Kidney epithelial cell (primary cell): ENCODE measurements at regions not wholly inside any gene's neighbourhood (a gene's known extent, or its start where the extent isn't known, plus 50 kb on each side); places are given as distances from the start of the nearest gene placed in this dataset.

Experiments
- DNase-seq: peaks from one replicate; pipeline ENCODE4 v3.0.0-alpha.2; 2010; ENCODE audit warnings: low read depth
- H3K27me3 ChIP-seq: 2 replicates; pipeline ENCODE4 v1.6.0; 2011; ENCODE audit warnings: low read length; ENCODE audit not compliant: control insufficient read depth, insufficient read depth
- H3K36me3 ChIP-seq: 2 replicates; pipeline ENCODE4 v1.5.1; 2011; ENCODE audit warnings: low read length; ENCODE audit not compliant: control insufficient read depth, insufficient read depth
- H3K4me3 ChIP-seq: 2 replicates; pipeline ENCODE4 v1.5.1; 2011; ENCODE audit warnings: low read depth, mild to moderate bottlenecking, control low read depth, low read length
- TF ChIP-seq, protein P1 (sequence below): IDR thresholded peaks from 2 replicates; pipeline ENCODE4 v1.5.1; 2011; ENCODE audit warnings: mild to moderate bottlenecking, moderate library complexity, low read length, control low read depth, inconsistent platforms; ENCODE audit not compliant: insufficient read depth, poor library complexity, severe bottlenecking

DNA sequence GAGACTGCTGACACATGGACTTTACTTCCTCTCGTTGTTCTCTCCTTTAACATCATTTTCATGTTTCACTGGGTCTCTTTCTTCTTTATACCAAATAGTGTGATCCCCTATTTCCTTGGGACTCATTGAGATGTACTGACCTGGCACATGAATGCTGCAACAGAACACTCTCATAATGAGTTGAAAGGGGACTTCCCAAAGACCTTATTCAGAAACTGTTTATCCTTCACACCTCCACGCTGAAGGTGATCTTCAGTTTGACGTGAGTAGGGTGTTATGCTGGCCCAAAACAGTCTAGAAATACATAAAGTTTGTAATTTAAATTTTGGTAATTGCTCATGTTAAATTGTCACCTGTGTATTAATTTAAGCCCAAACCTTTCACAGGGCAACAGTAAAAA lies 1096.8 kb upstream of the GYPC start:
- Histone ChIP-seq H3K27me3 (no peaks in the 10 kb centered on the region), H3K4me3 (no peak overlapping the region), H3K36me3 (no peaks in the 10 kb centered on the region)
- TF ChIP-seq, protein P1, sequence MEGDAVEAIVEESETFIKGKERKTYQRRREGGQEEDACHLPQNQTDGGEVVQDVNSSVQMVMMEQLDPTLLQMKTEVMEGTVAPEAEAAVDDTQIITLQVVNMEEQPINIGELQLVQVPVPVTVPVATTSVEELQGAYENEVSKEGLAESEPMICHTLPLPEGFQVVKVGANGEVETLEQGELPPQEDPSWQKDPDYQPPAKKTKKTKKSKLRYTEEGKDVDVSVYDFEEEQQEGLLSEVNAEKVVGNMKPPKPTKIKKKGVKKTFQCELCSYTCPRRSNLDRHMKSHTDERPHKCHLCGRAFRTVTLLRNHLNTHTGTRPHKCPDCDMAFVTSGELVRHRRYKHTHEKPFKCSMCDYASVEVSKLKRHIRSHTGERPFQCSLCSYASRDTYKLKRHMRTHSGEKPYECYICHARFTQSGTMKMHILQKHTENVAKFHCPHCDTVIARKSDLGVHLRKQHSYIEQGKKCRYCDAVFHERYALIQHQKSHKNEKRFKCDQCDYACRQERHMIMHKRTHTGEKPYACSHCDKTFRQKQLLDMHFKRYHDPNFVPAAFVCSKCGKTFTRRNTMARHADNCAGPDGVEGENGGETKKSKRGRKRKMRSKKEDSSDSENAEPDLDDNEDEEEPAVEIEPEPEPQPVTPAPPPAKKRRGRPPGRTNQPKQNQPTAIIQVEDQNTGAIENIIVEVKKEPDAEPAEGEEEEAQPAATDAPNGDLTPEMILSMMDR = no peak
- DNase-seq = no peak

DNA sequence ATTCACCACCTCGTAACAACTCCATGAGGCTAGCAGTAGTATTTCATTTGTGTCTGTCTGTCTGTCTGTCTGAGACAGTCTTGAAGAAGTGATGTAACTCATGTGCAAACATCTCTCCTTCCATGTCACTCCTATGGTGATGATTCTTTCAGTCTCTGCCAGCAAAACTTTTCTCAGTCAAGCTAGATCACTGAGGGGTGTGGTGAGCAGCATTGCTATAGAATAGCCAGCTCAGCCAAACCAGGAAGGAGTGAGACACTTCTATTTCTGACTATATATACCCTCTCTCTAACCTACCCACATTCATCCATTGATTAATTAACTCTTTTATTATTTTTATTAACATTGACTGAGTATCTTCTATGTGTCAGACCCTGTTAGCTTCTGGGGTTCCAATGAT lies 1095.1 kb upstream of the GYPC start:
- Histone ChIP-seq H3K4me3 (no peak overlapping the region), H3K27me3 (no peaks in the 10 kb centered on the region), H3K36me3 (no peaks in the 10 kb centered on the region)
- no peak for DNase-seq
- TF ChIP-seq, protein P1 = no peak

DNA sequence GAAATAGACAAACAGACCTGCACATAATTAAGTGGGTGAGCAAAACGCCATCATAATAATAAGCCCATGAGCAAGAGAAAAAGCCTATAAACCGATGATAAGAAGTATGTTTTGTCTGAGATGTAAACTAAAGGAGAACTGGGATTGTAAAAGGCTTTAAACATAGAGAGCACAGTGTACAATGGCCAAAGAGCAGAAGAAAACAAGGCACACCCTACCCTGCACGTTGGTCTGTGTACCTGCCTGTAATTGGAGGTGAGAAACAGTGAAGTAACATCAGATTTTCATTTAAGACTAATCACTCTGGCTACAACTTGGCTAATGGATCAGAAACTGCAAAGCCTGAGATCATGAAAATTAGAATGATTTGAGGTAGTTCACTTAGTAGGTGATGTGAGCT lies 1094.7 kb upstream of the GYPC start:
- no peaks in the 10 kb centered on the region for H3K36me3 ChIP-seq
- H3K27me3 ChIP-seq = no peaks in the 10 kb centered on the region
- DNase-seq = no peak
- no peak overlapping the region for H3K4me3 ChIP-seq
- TF ChIP-seq, protein P1 = no peak

DNA sequence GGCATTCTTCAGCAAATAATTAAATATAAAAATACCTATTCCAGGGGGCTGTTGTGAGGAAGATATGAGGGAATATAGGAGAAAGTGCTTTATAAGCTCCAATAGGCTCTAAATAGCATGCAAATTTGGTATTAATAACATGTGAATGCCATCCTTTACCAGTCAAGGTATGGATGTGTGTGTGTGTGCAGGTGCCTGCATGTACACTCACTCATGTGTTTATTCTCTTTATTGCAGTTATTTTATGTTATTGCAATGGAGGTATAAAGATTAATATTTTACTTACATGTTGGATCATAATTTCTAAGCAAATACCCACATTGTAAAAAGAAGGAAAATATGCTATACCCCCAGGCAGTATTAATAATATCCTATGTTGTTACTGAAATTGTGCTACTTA lies 1093.0 kb upstream of the GYPC start:
- Histone ChIP-seq H3K36me3 (no peaks in the 10 kb centered on the region), H3K4me3 (no peak overlapping the region), H3K27me3 (no peaks in the 10 kb centered on the region)
- TF ChIP-seq, protein P1 = no peak
- no peak for DNase-seq

DNA sequence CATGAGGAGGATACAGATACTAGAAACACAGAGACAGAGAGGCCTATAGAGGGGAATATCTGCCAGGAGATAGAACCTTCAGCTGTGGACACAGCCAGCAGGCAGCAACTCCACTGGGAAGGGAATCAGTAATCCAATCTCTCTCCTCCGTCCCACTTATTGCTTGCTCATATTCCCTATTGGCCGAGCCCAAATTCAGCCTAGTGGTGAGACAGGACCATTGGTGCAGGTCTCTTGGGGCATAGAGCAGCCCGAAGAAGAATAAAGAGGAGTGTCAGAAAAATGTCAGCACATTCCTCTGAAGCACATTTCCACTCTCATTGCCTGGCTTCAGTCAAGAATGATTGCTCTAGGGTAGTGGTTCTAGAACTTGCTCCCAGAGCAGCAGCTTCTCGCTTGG lies 1091.5 kb upstream of the GYPC start:
- TF ChIP-seq, protein P1 = no peak
- no peak for DNase-seq

DNA sequence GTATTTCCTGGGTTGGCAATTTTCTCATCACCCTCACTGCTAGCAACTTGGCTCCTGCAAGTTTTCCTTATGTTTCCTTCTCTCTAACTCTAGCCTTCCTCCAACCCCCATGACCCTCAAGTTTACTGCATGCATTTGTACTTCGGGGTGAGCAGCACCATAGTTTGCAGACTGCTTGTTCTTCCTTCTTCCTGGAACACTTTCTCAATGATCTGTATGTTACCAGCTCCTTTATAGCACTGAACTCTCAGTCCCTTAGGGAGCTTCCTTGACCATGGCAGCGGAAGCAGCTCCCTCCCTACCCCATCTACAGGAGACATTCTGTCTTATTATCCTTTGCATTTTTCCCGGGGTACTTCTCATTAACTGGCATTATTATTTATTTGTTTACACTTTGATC lies 1089.5 kb upstream of the GYPC start:
- TF ChIP-seq, protein P1 = no peak
- Histone ChIP-seq H3K4me3 (no peak overlapping the region), H3K27me3 (no peaks in the 10 kb centered on the region), H3K36me3 (no peaks in the 10 kb centered on the region)
- DNase-seq = no peak

More for the DNA sequence above, 1091.5 kb upstream of the GYPC start:
- H3K4me3 ChIP-seq = no peak overlapping the region
- H3K27me3 ChIP-seq = no peaks in the 10 kb centered on the region
- H3K36me3 ChIP-seq = no peaks in the 10 kb centered on the region
